Right atrium auricular region (tissue), 2 donors: ENCODE measurements at regions not wholly inside any gene's neighbourhood (a gene's known extent, or its start where the extent isn't known, plus 50 kb on each side); places are given as distances from the start of the nearest gene placed in this dataset.

Experiments used
- DNase-seq: peaks from one replicate; pipeline ENCODE4 v3.0.0-alpha.2; 2019; ENCODE audit warnings: low spot score
- H3K27ac ChIP-seq, 2 donors: fragments of 200-600 bp; sonication (generic); 1 replicate in 1 of 2; 2 replicates in 1 of 2; pipeline ENCODE4 v1.5.1; 2016 to 2019
- H3K27me3 ChIP-seq, 2 donors: fragments of 200-600 bp; sonication (generic); one replicate each; pipeline versions ENCODE4 v1.5.1 to v1.6.0; 2017 to 2019
- H3K36me3 ChIP-seq: fragments of 200-600 bp; sonication (generic); one replicate; pipeline ENCODE4 v1.5.1; 2016
- H3K4me1 ChIP-seq, 2 donors: fragments of 200-600 bp; sonication (generic); one replicate each; pipeline versions ENCODE4 v1.5.1 to v1.6.0; 2017 to 2019
- H3K4me3 ChIP-seq, 2 donors: fragments of 200-600 bp; sonication (generic); 1 replicate in 1 of 2; 2 replicates in 1 of 2; pipeline ENCODE4 v1.5.1; 2017 to 2019; ENCODE audit warnings: mild to moderate bottlenecking in 1 of 2, moderate library complexity in 1 of 2
- H3K9me3 ChIP-seq, 2 donors: fragments of 200-600 bp; sonication (generic); one replicate each; pipeline ENCODE4 v1.5.1; 2019
- CTCF ChIP-seq, 2 donors: fragments of 200-600 bp; sonication (generic); IDR thresholded peaks; one replicate each; pipeline ENCODE4 v1.5.1; 2019; ENCODE audit warnings: antibody characterized with exemption in 2 of 2

GRCh38 chr18:8538935-8539334, 70.3 kb upstream of the RAB12 start:
- Histone ChIP-seq H3K27ac (no peak overlapping the region), H3K4me1 (no peaks in the 10 kb centered on the region), H3K9me3 (no peaks in the 10 kb centered on the region), H3K36me3 (no peaks in the 10 kb centered on the region), H3K27me3 (no peaks in the 10 kb centered on the region), H3K4me3 (no peak overlapping the region)
- no peak for DNase-seq
- no peak for TF ChIP-seq CTCF (IDR thresholded peaks at IDR 0.05)

- Histone ChIP-seq H3K27me3 (no peaks in the 10 kb centered on the region), H3K4me1 (no peaks in the 10 kb centered on the region), H3K27ac (no peak overlapping the region), H3K9me3 (no peaks in the 10 kb centered on the region), H3K36me3 (no peaks in the 10 kb centered on the region), H3K4me3 (no peak overlapping the region)
- no peak for TF ChIP-seq CTCF (IDR thresholded peaks at IDR 0.05)
- DNase-seq: no peak
These were observed 62.6 kb upstream of the RAB12 start for GRCh38 chr18:8546677-8547076.

- no peak overlapping the region for H3K27ac ChIP-seq
- no peak overlapping the region for H3K4me3 ChIP-seq
- no peak for TF ChIP-seq CTCF (IDR thresholded peaks at IDR 0.05)
- H3K36me3 ChIP-seq: no peaks in the 10 kb centered on the region
- H3K9me3 ChIP-seq: no peaks in the 10 kb centered on the region
- H3K27me3 ChIP-seq: no peaks in the 10 kb centered on the region
- DNase-seq: no peak
- no peaks in the 10 kb centered on the region for H3K4me1 ChIP-seq
These were observed 61.1 kb upstream of the RAB12 start for GRCh38 chr18:8548186-8548585.

- Histone ChIP-seq H3K9me3 (no peaks in the 10 kb centered on the region), H3K27me3 (no peaks in the 10 kb centered on the region), H3K27ac (no peak overlapping the region), H3K36me3 (no peaks in the 10 kb centered on the region), H3K4me1 (no peaks in the 10 kb centered on the region), H3K4me3 (no peak overlapping the region)
- no peak for DNase-seq
- TF ChIP-seq CTCF (IDR thresholded peaks at IDR 0.05): no peak
These were observed 59.9 kb upstream of the RAB12 start for GRCh38 chr18:8549254-8549757.

DNA sequence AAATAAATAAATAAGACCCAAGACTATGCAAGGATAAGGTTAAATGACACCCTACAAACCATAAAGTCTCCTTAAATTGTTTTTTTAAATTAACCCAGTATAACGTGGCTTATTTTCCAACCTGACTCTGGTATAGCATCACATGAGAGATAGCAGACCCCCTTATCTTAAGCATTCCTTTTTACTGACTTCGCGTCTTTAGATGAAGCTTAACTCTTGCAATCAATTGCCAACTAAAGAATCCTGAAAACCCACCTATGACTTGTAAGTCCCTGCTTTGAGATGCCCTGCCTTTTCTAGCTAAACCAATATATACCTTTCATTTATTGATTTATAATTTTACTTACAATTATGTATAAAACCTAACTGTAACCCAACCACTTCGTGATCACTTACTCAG, 57.1 kb upstream of the RAB12 start:
- no peaks in the 10 kb centered on the region for H3K4me1 ChIP-seq
- H3K9me3 ChIP-seq: no peaks in the 10 kb centered on the region
- TF ChIP-seq CTCF (IDR thresholded peaks at IDR 0.05): no peak
- no peak for DNase-seq
- no peak overlapping the region for H3K27ac ChIP-seq
- H3K36me3 ChIP-seq: no peaks in the 10 kb centered on the region
- H3K27me3 ChIP-seq: no peaks in the 10 kb centered on the region
- H3K4me3 ChIP-seq: no peak overlapping the region

GRCh38 chr18:8554354-8554753, 54.9 kb upstream of the RAB12 start:
- H3K27ac ChIP-seq: no peak overlapping the region
- H3K9me3 ChIP-seq: no peaks in the 10 kb centered on the region
- no peaks in the 10 kb centered on the region for H3K27me3 ChIP-seq
- no peaks in the 10 kb centered on the region for H3K4me1 ChIP-seq
- no peak for DNase-seq
- no peak for TF ChIP-seq CTCF (IDR thresholded peaks at IDR 0.05)
- no peaks in the 10 kb centered on the region for H3K36me3 ChIP-seq
- H3K4me3 ChIP-seq: no peak overlapping the region
